ENCODE measurements at regions not wholly inside any gene's neighbourhood (a gene's known extent, or its start where the extent isn't known, plus 50 kb on each side); places are given as distances from the start of the nearest gene placed in this dataset.
"Not testable (repeated sequence)": the region's sequence is repeated elsewhere in the genome, so short reads cannot be mapped to it uniquely, and the experiment has no call there.

DNA sequence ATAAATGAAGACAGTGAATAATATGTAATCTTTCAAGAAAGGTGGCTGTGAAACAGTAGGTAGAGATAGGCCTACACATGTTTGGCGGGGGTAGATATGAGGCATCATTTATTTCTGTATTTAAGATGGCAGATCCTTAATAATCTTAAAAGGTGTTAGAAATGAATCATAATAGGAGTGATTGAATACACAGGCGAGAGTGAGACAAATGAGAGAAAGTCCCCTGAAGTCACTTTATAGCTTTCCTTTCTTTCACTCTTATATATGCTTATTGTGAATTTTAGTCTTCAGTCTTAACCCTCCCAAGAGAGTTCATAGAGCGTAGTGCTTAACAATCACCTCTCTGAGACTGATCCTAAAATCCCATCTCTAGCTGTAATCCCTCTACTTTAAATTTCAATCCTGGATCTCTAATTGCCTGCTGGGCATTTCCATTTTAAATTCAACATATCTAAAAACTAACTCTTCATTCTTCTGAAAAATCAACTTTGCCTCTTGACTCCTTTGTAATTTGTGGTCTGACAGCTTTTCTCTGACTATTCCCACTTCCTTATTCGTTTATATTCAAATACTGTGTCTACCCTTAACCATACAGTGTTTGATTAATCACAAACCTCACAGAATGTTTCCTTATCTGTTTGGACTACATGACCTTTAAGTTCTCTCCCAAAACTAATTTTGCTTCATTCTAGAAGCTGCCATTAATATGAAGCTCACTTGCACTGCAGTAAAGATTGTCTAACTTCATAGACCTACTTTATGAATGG lies 463.7 kb upstream of the FSIP2 start:
- H3K79me2 ChIP-seq (ENCODE audit: insufficient read depth) = no peaks in the 10 kb centered on the region
- no peak for DNase-seq
- ChIA-PET CTCF (interaction anchor here (0.8 to 1.3 kb wide), 2 partner anchors 17 to 630 kb away, joined by 3 to 4 read pairs; no protein-coding TSS in a partner anchor), POLR2A (no interaction called here)
- no peaks in the 10 kb centered on the region for H3K27me3 ChIP-seq (ENCODE audit: insufficient read depth)
- no peak overlapping the region for H3K4me2 ChIP-seq
- H3K27ac ChIP-seq (ENCODE audit: low read depth in 2 of 2, low read length in 1 of 2) = no peak overlapping the region
- H3K9me2 ChIP-seq = no peaks in the 10 kb centered on the region
- TF ChIP-seq, protein P1, sequence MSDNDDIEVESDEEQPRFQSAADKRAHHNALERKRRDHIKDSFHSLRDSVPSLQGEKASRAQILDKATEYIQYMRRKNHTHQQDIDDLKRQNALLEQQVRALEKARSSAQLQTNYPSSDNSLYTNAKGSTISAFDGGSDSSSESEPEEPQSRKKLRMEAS (IDR thresholded peaks at IDR 0.05; ENCODE audit: low read depth) = no peak
- TF ChIP-seq, protein P2, sequence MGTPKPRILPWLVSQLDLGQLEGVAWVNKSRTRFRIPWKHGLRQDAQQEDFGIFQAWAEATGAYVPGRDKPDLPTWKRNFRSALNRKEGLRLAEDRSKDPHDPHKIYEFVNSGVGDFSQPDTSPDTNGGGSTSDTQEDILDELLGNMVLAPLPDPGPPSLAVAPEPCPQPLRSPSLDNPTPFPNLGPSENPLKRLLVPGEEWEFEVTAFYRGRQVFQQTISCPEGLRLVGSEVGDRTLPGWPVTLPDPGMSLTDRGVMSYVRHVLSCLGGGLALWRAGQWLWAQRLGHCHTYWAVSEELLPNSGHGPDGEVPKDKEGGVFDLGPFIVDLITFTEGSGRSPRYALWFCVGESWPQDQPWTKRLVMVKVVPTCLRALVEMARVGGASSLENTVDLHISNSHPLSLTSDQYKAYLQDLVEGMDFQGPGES (IDR thresholded peaks at IDR 0.05; ENCODE audit: low read depth, low read length) = no peak
- no peak for TF ChIP-seq EP300 (IDR thresholded peaks at IDR 0.05; ENCODE audit: borderline replicate concordance in 1 of 2, low read depth in 1 of 2, low read length in 1 of 2)
- TF ChIP-seq POLR2AphosphoS5 (IDR thresholded peaks at IDR 0.05; ENCODE audit: low read depth, low read length) = no peak
- no peak for TF ChIP-seq MXI1 (IDR thresholded peaks at IDR 0.05; ENCODE audit: low read depth, low read length)
- no peak overlapping the region for H3K4me3 ChIP-seq (ENCODE audit: low read depth in 2 of 2, low read length in 1 of 2)
- H3K36me3 ChIP-seq (replicated peaks in 1 of 2; ENCODE audit: control insufficient read depth in 1 of 2, insufficient read depth in 2 of 2, low read length in 1 of 2) = no peaks in the 10 kb centered on the region
- no peaks in the 10 kb centered on the region for H3K4me1 ChIP-seq (ENCODE audit: control insufficient read depth in 1 of 2, insufficient read depth in 2 of 2, low read depth in 1 of 2, low read length in 1 of 2)
- WGBS (ENCODE audit: low lambda C conversion rate) = 57% methylated on average over 4 of the region's 4 CpGs
- no peaks in the 10 kb centered on the region for H4K20me1 ChIP-seq (ENCODE audit: insufficient read depth)
- no peak overlapping the region for H3K9ac ChIP-seq
- H3K9me3 ChIP-seq = no peaks in the 10 kb centered on the region
- no peak overlapping the region for H2AFZ ChIP-seq (ENCODE audit: low read depth)
- H3F3A ChIP-seq (replicated peaks; ENCODE audit: insufficient read depth) = no peaks in the 10 kb centered on the region

DNA sequence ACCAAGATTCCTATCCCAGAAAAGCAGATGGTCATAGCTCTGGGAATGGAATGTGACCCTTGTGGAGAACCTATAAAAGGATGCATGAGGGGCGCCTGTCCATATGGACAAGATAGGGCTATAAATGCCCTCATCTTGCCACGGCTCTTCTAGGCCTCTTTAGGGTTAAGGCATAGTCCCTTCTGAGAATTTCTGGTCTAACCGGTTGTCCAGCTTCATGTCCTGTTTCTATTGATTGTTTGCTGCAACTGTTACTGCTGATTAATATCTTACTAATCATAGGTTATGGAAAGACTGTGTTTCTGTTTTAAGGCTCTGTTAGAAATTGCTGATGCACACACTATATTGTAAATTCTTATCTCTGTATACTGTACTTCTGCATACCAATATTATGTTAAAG lies 462.6 kb upstream of the FSIP2 start:
- H2AFZ ChIP-seq (ENCODE audit: low read depth); H3K4me3 ChIP-seq (ENCODE audit: low read depth in 2 of 2, low read length in 1 of 2); H3K36me3 ChIP-seq (replicated peaks in 1 of 2; ENCODE audit: control insufficient read depth in 1 of 2, insufficient read depth in 2 of 2, low read length in 1 of 2); H3K9ac ChIP-seq; H3K9me3 ChIP-seq; POLR2A ChIA-PET; H3F3A ChIP-seq (replicated peaks; ENCODE audit: insufficient read depth); H3K27me3 ChIP-seq (ENCODE audit: insufficient read depth); H4K20me1 ChIP-seq (ENCODE audit: insufficient read depth); CTCF ChIA-PET; DNase-seq; H3K79me2 ChIP-seq (ENCODE audit: insufficient read depth); H3K9me2 ChIP-seq; H3K4me2 ChIP-seq; H3K27ac ChIP-seq (ENCODE audit: low read depth in 2 of 2, low read length in 1 of 2); H3K4me1 ChIP-seq (ENCODE audit: control insufficient read depth in 1 of 2, insufficient read depth in 2 of 2, low read depth in 1 of 2, low read length in 1 of 2): not testable (repeated sequence)
- 52% methylated on average over 3 of the region's 3 CpGs for WGBS (ENCODE audit: low lambda C conversion rate)

DNA sequence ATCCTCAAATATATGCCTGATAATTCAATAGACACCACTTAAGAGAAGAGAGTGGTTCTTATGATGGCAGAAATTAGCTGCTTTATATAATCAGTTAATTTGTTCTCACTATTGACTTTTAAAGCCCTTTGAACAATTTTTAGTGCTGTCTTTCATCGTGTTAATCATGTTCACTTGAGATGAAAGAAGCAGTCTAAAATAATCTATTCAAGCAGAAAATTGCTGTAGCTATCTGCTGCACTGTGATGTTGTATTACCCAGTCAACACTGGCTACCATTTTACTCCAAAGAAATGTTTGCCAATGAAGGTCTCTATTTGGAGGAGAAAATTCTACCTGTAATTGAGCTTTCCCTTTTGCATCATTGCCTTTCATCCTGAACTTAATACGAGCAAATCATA lies 459.8 kb upstream of the FSIP2 start:
- H3K4me2 ChIP-seq = no peak overlapping the region
- no peaks in the 10 kb centered on the region for H3F3A ChIP-seq (replicated peaks; ENCODE audit: insufficient read depth)
- H3K4me3 ChIP-seq (ENCODE audit: low read depth in 2 of 2, low read length in 1 of 2) = no peak overlapping the region
- H3K27ac ChIP-seq (ENCODE audit: low read depth in 2 of 2, low read length in 1 of 2) = no peak overlapping the region
- no peaks in the 10 kb centered on the region for H3K9me2 ChIP-seq
- no peak overlapping the region for H2AFZ ChIP-seq (ENCODE audit: low read depth)
- no peaks in the 10 kb centered on the region for H3K79me2 ChIP-seq (ENCODE audit: insufficient read depth)
- DNase-seq = no peak
- no peaks in the 10 kb centered on the region for H3K27me3 ChIP-seq (ENCODE audit: insufficient read depth)
- WGBS (ENCODE audit: low lambda C conversion rate) = 39% methylated on average over 2 of the region's 2 CpGs
- no peak overlapping the region for H3K9ac ChIP-seq
- H3K36me3 ChIP-seq (replicated peaks in 1 of 2; ENCODE audit: control insufficient read depth in 1 of 2, insufficient read depth in 2 of 2, low read length in 1 of 2) = no peaks in the 10 kb centered on the region
- TF ChIP-seq, protein P2 (IDR thresholded peaks at IDR 0.05; ENCODE audit: low read depth, low read length) = no peak
- TF ChIP-seq NFIC (IDR thresholded peaks at IDR 0.05; ENCODE audit: borderline replicate concordance) = no peak
- TF ChIP-seq, protein P3, sequence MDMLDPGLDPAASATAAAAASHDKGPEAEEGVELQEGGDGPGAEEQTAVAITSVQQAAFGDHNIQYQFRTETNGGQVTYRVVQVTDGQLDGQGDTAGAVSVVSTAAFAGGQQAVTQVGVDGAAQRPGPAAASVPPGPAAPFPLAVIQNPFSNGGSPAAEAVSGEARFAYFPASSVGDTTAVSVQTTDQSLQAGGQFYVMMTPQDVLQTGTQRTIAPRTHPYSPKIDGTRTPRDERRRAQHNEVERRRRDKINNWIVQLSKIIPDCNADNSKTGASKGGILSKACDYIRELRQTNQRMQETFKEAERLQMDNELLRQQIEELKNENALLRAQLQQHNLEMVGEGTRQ (IDR thresholded peaks at IDR 0.05; ENCODE audit: borderline replicate concordance, low read depth, low read length) = no peak
- TF ChIP-seq NRF1 (IDR thresholded peaks at IDR 0.05; ENCODE audit: low read depth, low read length) = no peak
- no peak for TF ChIP-seq SMC3 (IDR thresholded peaks at IDR 0.05; ENCODE audit: low read depth, low read length)
- ChIA-PET POLR2A (no interaction called here), CTCF (interaction anchor here (1.5 to 1.7 kb wide), 2 partner anchors 12 to 13 kb away, joined by 3 to 6 read pairs; no protein-coding TSS in a partner anchor)
- H3K9me3 ChIP-seq = no peaks in the 10 kb centered on the region
- H4K20me1 ChIP-seq (ENCODE audit: insufficient read depth) = no peaks in the 10 kb centered on the region
- no peaks in the 10 kb centered on the region for H3K4me1 ChIP-seq (ENCODE audit: control insufficient read depth in 1 of 2, insufficient read depth in 2 of 2, low read depth in 1 of 2, low read length in 1 of 2)
